H1 (cell line): ENCODE measurements at regions not wholly inside any gene's neighbourhood (a gene's known extent, or its start where the extent isn't known, plus 50 kb on each side); places are given as distances from the start of the nearest gene placed in this dataset.

ENCODE experiments used
- CTCF ChIP-seq, 3 experiments: IDR thresholded peaks; 1 replicate in 2 of 3; 2 replicates in 1 of 3; pipeline versions ENCODE4 v1.5.1 to v1.6.1; 2011; ENCODE audit warnings: low read length in 3 of 3, mild to moderate bottlenecking in 3 of 3, inconsistent platforms in 2 of 3, low read depth in 1 of 3, moderate library complexity in 1 of 3; ENCODE audit not compliant: insufficient read depth in 1 of 3; ENCODE audit errors: control extremely low read depth in 1 of 3
- EP300 ChIP-seq, 2 experiments: IDR thresholded peaks; 1 replicate in 1 of 2; 2 replicates in 1 of 2; pipeline ENCODE4 v1.6.1; 2011 to 2012; ENCODE audit warnings: low read depth in 2 of 2, low read length in 2 of 2, mild to moderate bottlenecking in 2 of 2, borderline replicate concordance in 1 of 2, inconsistent platforms in 1 of 2, moderate library complexity in 1 of 2
- EZH2 ChIP-seq: fragments of 200-600 bp; sonication (generic); IDR thresholded peaks from 2 replicates; pipeline ENCODE4 v1.7.1; 2012; ENCODE audit warnings: low read depth, mild to moderate bottlenecking, moderate library complexity, low read length, inconsistent platforms; ENCODE audit not compliant: severe bottlenecking
- POLR2A ChIP-seq, 2 experiments: IDR thresholded peaks; 1 replicate in 1 of 2; 2 replicates in 1 of 2; pipeline ENCODE4 v1.6.1; 2011; ENCODE audit warnings: low read depth in 2 of 2, low read length in 2 of 2, mild to moderate bottlenecking in 2 of 2; ENCODE audit errors: control extremely low read depth in 1 of 2
- RXRA ChIP-seq: IDR thresholded peaks from 2 replicates; pipeline ENCODE4 v1.6.1; 2011; ENCODE audit warnings: low read depth, mild to moderate bottlenecking, low read length, moderate library complexity; ENCODE audit not compliant: insufficient read depth

GRCh38 chr1:73333847-73334503, 864.0 kb downstream of the LRRIQ3 start:
- TF ChIP-seq CTCF (IDR thresholded peaks at IDR 0.05; ENCODE audit: control extremely low read depth in 1 of 3, insufficient read depth in 1 of 3, low read depth in 1 of 3, low read length in 3 of 3) (no peak), RXRA (no peak), EZH2 (no peak), EP300 (IDR thresholded peaks at IDR 0.05; ENCODE audit: borderline replicate concordance in 1 of 2, low read depth in 2 of 2, low read length in 2 of 2) (no peak), POLR2A (IDR thresholded peaks at IDR 0.05; ENCODE audit: control extremely low read depth in 1 of 2, low read depth in 2 of 2, low read length in 2 of 2) (no peak)
